ENCODE measurements at regions not wholly inside any gene's neighbourhood (a gene's known extent, or its start where the extent isn't known, plus 50 kb on each side); places are given as distances from the start of the nearest gene placed in this dataset.

GRCh38 chr15:69760890-69761568 lies 308.4 kb downstream of the RPLP1 start (continued):
- TF ChIP-seq ZBTB33 (IDR thresholded peaks at IDR 0.05) (no peak), SP1 (IDR thresholded peaks at IDR 0.05) (no peak), JUND (IDR thresholded peaks at IDR 0.05) (peak in 1 of 2 donors; percentile 45), MAX (IDR thresholded peaks at IDR 0.05) (peak; percentile 33), ATF3 (IDR thresholded peaks at IDR 0.05) (no peak), GABPA (IDR thresholded peaks at IDR 0.05 in 1 of 2, conservative IDR thresholded peaks at IDR 0.05 in 1 of 2) (no peak), EGR1 (IDR thresholded peaks at IDR 0.05; ENCODE audit: low read depth in 2 of 2) (no peak), CTCF (IDR thresholded peaks at IDR 0.05; ENCODE audit: low read depth, low read length, missing input control) (no peak)

GRCh38 chr15:69762373-69763148 lies 309.9 kb downstream of the RPLP1 start:
- no peak for TF ChIP-seq YY1 (IDR thresholded peaks at IDR 0.05)
- no peak for TF ChIP-seq ATF3 (IDR thresholded peaks at IDR 0.05)
- TF ChIP-seq CTCF (IDR thresholded peaks at IDR 0.05; ENCODE audit: low read depth, low read length, missing input control) = no peak
- TF ChIP-seq HNF4A (conservative IDR thresholded peaks at IDR 0.05) = no peak
- TF ChIP-seq EGR1 (IDR thresholded peaks at IDR 0.05; ENCODE audit: low read depth in 2 of 2) = no peak
- TF ChIP-seq RAD21 (IDR thresholded peaks at IDR 0.05) = peak in 1 of 2 donors; percentile 59
- Histone ChIP-seq H3K4me3 (ENCODE audit: low read depth in 1 of 3, low read length in 3 of 3) (no peak overlapping the region), H3K27ac (ENCODE audit: low read depth in 1 of 2, low read length in 2 of 2) (no peak overlapping the region), H3K4me1 (ENCODE audit: control insufficient read depth in 4 of 4, insufficient read depth in 4 of 4, low read length in 3 of 4) (no peaks in the 10 kb centered on the region), H3K36me3 (ENCODE audit: control insufficient read depth in 4 of 4, insufficient read depth in 3 of 4, low read depth in 1 of 4, low read length in 3 of 4) (no peaks in the 10 kb centered on the region), H3K9ac (ENCODE audit: low read depth in 1 of 2, low read length in 2 of 2) (no peak overlapping the region), H3K27me3 (ENCODE audit: control insufficient read depth in 4 of 4, insufficient read depth in 4 of 4, low read length in 3 of 4) (no peaks in the 10 kb centered on the region), H3K9me3 (ENCODE audit: control insufficient read depth in 4 of 4, low read length in 3 of 4) (peaks cover 0 to 5% (median 2%) of the 10 kb centered on the region in 4 donors)
- DNase-seq (ENCODE audit: low spot score) = no peak
- 52% methylated on average over 6 of the region's 6 CpGs for WGBS

Measured in liver (tissue), 8 donors.